ENCODE measurements at regions not wholly inside any gene's neighbourhood (a gene's known extent, or its start where the extent isn't known, plus 50 kb on each side); places are given as distances from the start of the nearest gene placed in this dataset.

DNA sequence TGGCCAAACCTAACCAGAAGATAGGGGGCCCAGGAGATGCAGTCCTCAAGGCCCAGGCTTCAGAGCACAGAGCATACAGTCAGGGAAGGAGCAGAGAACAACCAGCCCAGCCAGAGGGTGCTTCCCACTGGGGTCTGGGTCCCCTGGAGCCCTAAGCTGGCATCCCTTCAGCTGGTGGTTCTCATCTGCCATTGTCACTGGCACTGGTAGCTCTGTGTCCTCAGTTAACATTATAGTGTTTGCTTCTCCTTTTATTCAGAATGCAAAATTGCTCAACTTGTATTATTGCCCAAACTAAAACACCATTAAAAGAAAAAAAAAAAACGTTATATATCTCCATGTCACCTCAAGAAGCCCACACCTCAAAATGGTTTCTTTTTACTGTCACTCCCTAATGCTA is 219.2 kb downstream of the ENC1 start:
- no peak overlapping the region for H4K91ac ChIP-seq (replicated peaks; ENCODE audit: insufficient read length, low read length)
- no peak overlapping the region for H2BK15ac ChIP-seq (ENCODE audit: low read length)
- CTCF ChIA-PET (ENCODE audit: partially characterized antibody): interaction anchor here (0.6 kb wide), 1 partner anchor 569 kb away, joined by 4 read pairs; no protein-coding TSS in a partner anchor
- no peak overlapping the region for H3K14ac ChIP-seq (ENCODE audit: insufficient read length)
- POLR2A ChIA-PET (ENCODE audit: partially characterized antibody): interaction anchor here (0.6 kb wide), 2 partner anchors 24 to 457 kb away, joined by 3 read pairs; no protein-coding TSS in a partner anchor
- DNase-seq (ENCODE audit: low read depth in 1 of 2, low spot score in 2 of 2) (no peak), FAIRE-seq (no peak)
- H2BK120ac ChIP-seq (replicated peaks; ENCODE audit: low read depth, low read length): no peak overlapping the region
- no peak overlapping the region for H3K18ac ChIP-seq (ENCODE audit: extremely low read depth, low read length)
- no peaks in the 10 kb centered on the region for H3K9me3 ChIP-seq (ENCODE audit: insufficient read depth in 2 of 2, low read depth in 1 of 2, low read length in 1 of 2)
- H3K79me2 ChIP-seq (ENCODE audit: control insufficient read depth in 1 of 2, insufficient read depth in 2 of 2, low read length in 2 of 2): no peaks in the 10 kb centered on the region
- H3K27me3 ChIP-seq (replicated peaks in 1 of 4; ENCODE audit: control insufficient read depth in 3 of 4, extremely low read depth in 1 of 4, insufficient read depth in 3 of 4, low read length in 3 of 4): no peaks in the 10 kb centered on the region
- no peak overlapping the region for H2BK12ac ChIP-seq (ENCODE audit: low read depth, low read length)
- no peak overlapping the region for H3K4me3 ChIP-seq (ENCODE audit: extremely low read depth in 1 of 4, insufficient read depth in 2 of 4, low read depth in 3 of 4, low read length in 4 of 4)
- no peak overlapping the region for H3K23ac ChIP-seq (ENCODE audit: insufficient read length)
- no peaks in the 10 kb centered on the region; the same call in 1 of the 2 replicates for H3K23me2 ChIP-seq (ENCODE audit: low read depth, low read length)
- H3K4me2 ChIP-seq (ENCODE audit: insufficient read depth in 1 of 2, low read depth in 2 of 2, low read length in 2 of 2): no peak overlapping the region
- TF ChIP-seq SP2 (IDR thresholded peaks at IDR 0.05; ENCODE audit: low read length) (no peak), JUN (IDR thresholded peaks at IDR 0.05; ENCODE audit: low read depth, low read length) (no peak), FOSL1 (IDR thresholded peaks at IDR 0.05; ENCODE audit: insufficient read depth, low read depth, low read length) (no peak), SP1 (IDR thresholded peaks at IDR 0.05; ENCODE audit: low read depth, low read length) (no peak), GTF2F1 (IDR thresholded peaks at IDR 0.05; ENCODE audit: borderline replicate concordance, low read depth, low read length) (no peak), TCF12 (IDR thresholded peaks at IDR 0.05; ENCODE audit: low read depth, low read length) (no peak)
- TF ChIP-seq, protein P1, sequence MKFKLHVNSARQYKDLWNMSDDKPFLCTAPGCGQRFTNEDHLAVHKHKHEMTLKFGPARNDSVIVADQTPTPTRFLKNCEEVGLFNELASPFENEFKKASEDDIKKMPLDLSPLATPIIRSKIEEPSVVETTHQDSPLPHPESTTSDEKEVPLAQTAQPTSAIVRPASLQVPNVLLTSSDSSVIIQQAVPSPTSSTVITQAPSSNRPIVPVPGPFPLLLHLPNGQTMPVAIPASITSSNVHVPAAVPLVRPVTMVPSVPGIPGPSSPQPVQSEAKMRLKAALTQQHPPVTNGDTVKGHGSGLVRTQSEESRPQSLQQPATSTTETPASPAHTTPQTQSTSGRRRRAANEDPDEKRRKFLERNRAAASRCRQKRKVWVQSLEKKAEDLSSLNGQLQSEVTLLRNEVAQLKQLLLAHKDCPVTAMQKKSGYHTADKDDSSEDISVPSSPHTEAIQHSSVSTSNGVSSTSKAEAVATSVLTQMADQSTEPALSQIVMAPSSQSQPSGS (IDR thresholded peaks at IDR 0.05; ENCODE audit: low read length): no peak
- TF ChIP-seq, protein P2, sequence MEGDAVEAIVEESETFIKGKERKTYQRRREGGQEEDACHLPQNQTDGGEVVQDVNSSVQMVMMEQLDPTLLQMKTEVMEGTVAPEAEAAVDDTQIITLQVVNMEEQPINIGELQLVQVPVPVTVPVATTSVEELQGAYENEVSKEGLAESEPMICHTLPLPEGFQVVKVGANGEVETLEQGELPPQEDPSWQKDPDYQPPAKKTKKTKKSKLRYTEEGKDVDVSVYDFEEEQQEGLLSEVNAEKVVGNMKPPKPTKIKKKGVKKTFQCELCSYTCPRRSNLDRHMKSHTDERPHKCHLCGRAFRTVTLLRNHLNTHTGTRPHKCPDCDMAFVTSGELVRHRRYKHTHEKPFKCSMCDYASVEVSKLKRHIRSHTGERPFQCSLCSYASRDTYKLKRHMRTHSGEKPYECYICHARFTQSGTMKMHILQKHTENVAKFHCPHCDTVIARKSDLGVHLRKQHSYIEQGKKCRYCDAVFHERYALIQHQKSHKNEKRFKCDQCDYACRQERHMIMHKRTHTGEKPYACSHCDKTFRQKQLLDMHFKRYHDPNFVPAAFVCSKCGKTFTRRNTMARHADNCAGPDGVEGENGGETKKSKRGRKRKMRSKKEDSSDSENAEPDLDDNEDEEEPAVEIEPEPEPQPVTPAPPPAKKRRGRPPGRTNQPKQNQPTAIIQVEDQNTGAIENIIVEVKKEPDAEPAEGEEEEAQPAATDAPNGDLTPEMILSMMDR (IDR thresholded peaks at IDR 0.05; ENCODE audit: control extremely low read depth in 1 of 3, insufficient read depth in 1 of 3, low read depth in 1 of 3, low read length in 3 of 3): no peak
- no peaks in the 10 kb centered on the region for H4K20me1 ChIP-seq (replicated peaks in 1 of 2; ENCODE audit: control insufficient read depth in 1 of 2, insufficient read depth in 2 of 2, low read length in 2 of 2)
- no peak overlapping the region for H3K56ac ChIP-seq (replicated peaks; ENCODE audit: insufficient read length, low read depth, low read length)
- WGBS, 2 experiments (ENCODE audit: extremely low coverage in 1 of 2, insufficient coverage in 1 of 2, insufficient read length in 1 of 2, insufficient replicate concordance in 2 of 2, low coverage in 1 of 2, low lambda C conversion rate in 2 of 2, missing lambda C conversion rate in 1 of 2): 70% methylated on average over 1 of the region's 1 CpG; no CpG with 5 or more reads in 1 of the 2 experiments
- H3K9ac ChIP-seq (replicated peaks in 1 of 4; ENCODE audit: extremely low read depth in 1 of 4, low read depth in 3 of 4, low read length in 3 of 4): no peak overlapping the region
- H2BK20ac ChIP-seq (ENCODE audit: low read length): no peak overlapping the region
- H2AFZ ChIP-seq (ENCODE audit: low read length): no peak overlapping the region
- no peak overlapping the region for H4K5ac ChIP-seq (ENCODE audit: insufficient read length, low read depth, low read length)
- no peak overlapping the region for H3K4ac ChIP-seq (replicated peaks; ENCODE audit: insufficient read length, low read depth, low read length)
- H3K27ac ChIP-seq (ENCODE audit: low read depth, low read length): no peak overlapping the region
- H4K8ac ChIP-seq (ENCODE audit: extremely low read depth, insufficient read depth, low read length): no peak overlapping the region
- H2AK5ac ChIP-seq (ENCODE audit: low read depth, low read length): no peak overlapping the region
- H3K36me3 ChIP-seq (ENCODE audit: control insufficient read depth in 2 of 4, insufficient read depth in 4 of 4, low read length in 3 of 4): no peaks in the 10 kb centered on the region
- no peaks in the 10 kb centered on the region for H3K4me1 ChIP-seq (replicated peaks in 1 of 4; ENCODE audit: control insufficient read depth in 3 of 4, insufficient read depth in 4 of 4, low read length in 3 of 4)
- no peak overlapping the region for H2BK5ac ChIP-seq (ENCODE audit: low read depth, low read length)
- no peaks in the 10 kb centered on the region for H3K79me1 ChIP-seq (ENCODE audit: low read depth, low read length)
